ENCODE measurements at regions not wholly inside any gene's neighbourhood (a gene's known extent, or its start where the extent isn't known, plus 50 kb on each side); places are given as distances from the start of the nearest gene placed in this dataset.
"Not testable (repeated sequence)": the region's sequence is repeated elsewhere in the genome, so short reads cannot be mapped to it uniquely, and the experiment has no call there.

GRCh38 chr20:29790510-29790909 is 1467.0 kb upstream of the DEFB115 start:
- H3K9me3 ChIP-seq (ENCODE audit: control insufficient read depth, low read length, poor library complexity, severe bottlenecking), result peaks cover 1% of the 10 kb centered on the region

GRCh38 chr20:29831508-29831907 is 1426.0 kb upstream of the DEFB115 start:
- not testable (repeated sequence) for DNase-seq; H3K36me3 Mint-ChIP-seq (ENCODE audit: low read depth); H3K4me1 Mint-ChIP-seq; H3K27ac Mint-ChIP-seq; H3K27me3 Mint-ChIP-seq; ATAC-seq; H3K9me3 ChIP-seq (ENCODE audit: control insufficient read depth, low read length, poor library complexity, severe bottlenecking); H3K4me3 Mint-ChIP-seq

More at GRCh38 chr20:29790510-29790909, 1467.0 kb upstream of the DEFB115 start:
- DNase-seq, result no peak
- ATAC-seq, result no peak
- Mint-ChIP-seq H3K4me3 (no peak overlapping the region), H3K27ac (no peak overlapping the region), H3K27me3 (peaks cover 4% of the 10 kb centered on the region), H3K36me3 (ENCODE audit: low read depth) (no peaks in the 10 kb centered on the region), H3K4me1 (no peaks in the 10 kb centered on the region)

GRCh38 chr20:29868014-29868413 is 1389.5 kb upstream of the DEFB115 start:
- H3K9me3 ChIP-seq (ENCODE audit: control insufficient read depth, low read length, poor library complexity, severe bottlenecking); H3K36me3 Mint-ChIP-seq (ENCODE audit: low read depth); H3K27me3 Mint-ChIP-seq; DNase-seq; H3K4me3 Mint-ChIP-seq; ATAC-seq; H3K27ac Mint-ChIP-seq; H3K4me1 Mint-ChIP-seq: not testable (repeated sequence)

- not testable (repeated sequence) for H3K27me3 Mint-ChIP-seq; H3K4me1 Mint-ChIP-seq; DNase-seq; H3K4me3 Mint-ChIP-seq; H3K9me3 ChIP-seq (ENCODE audit: control insufficient read depth, low read length, poor library complexity, severe bottlenecking); H3K27ac Mint-ChIP-seq; H3K36me3 Mint-ChIP-seq (ENCODE audit: low read depth); ATAC-seq
Observed at GRCh38 chr20:29868688-29869087, 1388.8 kb upstream of the DEFB115 start.

- H3K4me1 Mint-ChIP-seq; H3K9me3 ChIP-seq (ENCODE audit: control insufficient read depth, low read length, poor library complexity, severe bottlenecking); H3K36me3 Mint-ChIP-seq (ENCODE audit: low read depth); DNase-seq; ATAC-seq; H3K27ac Mint-ChIP-seq; H3K27me3 Mint-ChIP-seq; H3K4me3 Mint-ChIP-seq: not testable (repeated sequence)
Observed at GRCh38 chr20:29871816-29872215, 1385.6 kb upstream of the DEFB115 start.

GRCh38 chr20:29873946-29874345 is 1383.5 kb upstream of the DEFB115 start:
- Mint-ChIP-seq H3K27ac (no peak overlapping the region), H3K4me1 (no peaks in the 10 kb centered on the region), H3K36me3 (ENCODE audit: low read depth) (peaks cover 2% of the 10 kb centered on the region), H3K4me3 (no peak overlapping the region), H3K27me3 (no peaks in the 10 kb centered on the region)
- DNase-seq (no peak), ATAC-seq (no peak)
- no peaks in the 10 kb centered on the region for H3K9me3 ChIP-seq (ENCODE audit: control insufficient read depth, low read length, poor library complexity, severe bottlenecking)

GRCh38 chr20:29874476-29875202 is 1382.8 kb upstream of the DEFB115 start:
- no peaks in the 10 kb centered on the region for H3K9me3 ChIP-seq (ENCODE audit: control insufficient read depth, low read length, poor library complexity, severe bottlenecking)
- Mint-ChIP-seq H3K27me3 (no peaks in the 10 kb centered on the region), H3K4me3 (no peak overlapping the region), H3K36me3 (ENCODE audit: low read depth) (peaks cover 2% of the 10 kb centered on the region), H3K27ac (no peak overlapping the region), H3K4me1 (no peaks in the 10 kb centered on the region)
- ATAC-seq, result no peak
- DNase-seq, result no peak

- DNase-seq; ATAC-seq; H3K27me3 Mint-ChIP-seq; H3K36me3 Mint-ChIP-seq (ENCODE audit: low read depth); H3K27ac Mint-ChIP-seq; H3K4me1 Mint-ChIP-seq; H3K4me3 Mint-ChIP-seq; H3K9me3 ChIP-seq (ENCODE audit: control insufficient read depth, low read length, poor library complexity, severe bottlenecking): not testable (repeated sequence)
Observed at GRCh38 chr20:29875321-29876083, 1382.0 kb upstream of the DEFB115 start.

GRCh38 chr20:29876084-29876910 is 1381.2 kb upstream of the DEFB115 start:
- H3K36me3 Mint-ChIP-seq (ENCODE audit: low read depth); ATAC-seq; H3K27ac Mint-ChIP-seq; DNase-seq; H3K4me1 Mint-ChIP-seq; H3K4me3 Mint-ChIP-seq; H3K27me3 Mint-ChIP-seq; H3K9me3 ChIP-seq (ENCODE audit: control insufficient read depth, low read length, poor library complexity, severe bottlenecking): not testable (repeated sequence)

GRCh38 chr20:29876911-29877285 is 1380.6 kb upstream of the DEFB115 start:
- no peak for DNase-seq
- ATAC-seq, result no peak
- H3K9me3 ChIP-seq (ENCODE audit: control insufficient read depth, low read length, poor library complexity, severe bottlenecking), result no peaks in the 10 kb centered on the region
- Mint-ChIP-seq H3K4me3 (no peak overlapping the region), H3K27ac (no peak overlapping the region), H3K4me1 (no peaks in the 10 kb centered on the region), H3K27me3 (no peaks in the 10 kb centered on the region), H3K36me3 (ENCODE audit: low read depth) (peaks cover 2% of the 10 kb centered on the region)

- H3K4me1 Mint-ChIP-seq; H3K27me3 Mint-ChIP-seq; DNase-seq; H3K36me3 Mint-ChIP-seq (ENCODE audit: low read depth); H3K9me3 ChIP-seq (ENCODE audit: control insufficient read depth, low read length, poor library complexity, severe bottlenecking); H3K27ac Mint-ChIP-seq; ATAC-seq: not testable (repeated sequence)
- peak overlapping the region; percentile 9 for H3K4me3 Mint-ChIP-seq
Observed at GRCh38 chr20:29877411-29878280, 1379.8 kb upstream of the DEFB115 start.

GRCh38 chr20:29878281-29878741 is 1379.2 kb upstream of the DEFB115 start:
- H3K9me3 ChIP-seq (ENCODE audit: control insufficient read depth, low read length, poor library complexity, severe bottlenecking), result no peaks in the 10 kb centered on the region
- Mint-ChIP-seq H3K4me1 (no peaks in the 10 kb centered on the region), H3K36me3 (ENCODE audit: low read depth) (peaks cover 2% of the 10 kb centered on the region), H3K27ac (no peak overlapping the region), H3K27me3 (no peaks in the 10 kb centered on the region), H3K4me3 (peak overlapping the region; percentile 9)
- no peak for DNase-seq
- peak; percentile 44 for ATAC-seq

Data from T-helper 17 cell (primary cell).